ENCODE measurements at regions not wholly inside any gene's neighbourhood (a gene's known extent, or its start where the extent isn't known, plus 50 kb on each side); places are given as distances from the start of the nearest gene placed in this dataset.
A peak's percentile ranks its signal among the peaks of the same experiment; 100 is the strongest.

GRCh38 chr1:229107304-229107815 lies 163.6 kb upstream of the RAB4A start:
- no peaks in the 10 kb centered on the region for H3K36me3 ChIP-seq
- TF ChIP-seq POLR2A (IDR thresholded peaks at IDR 0.05): no peak
- DNase-seq: peak in 1 of 3 donors; percentile 26
- H3K27me3 ChIP-seq: no peaks in the 10 kb centered on the region
- no peaks in the 10 kb centered on the region for H3K9me3 ChIP-seq
- no peak overlapping the region for H3K4me3 ChIP-seq
- H3K27ac ChIP-seq: no peak overlapping the region
- peaks cover 0 to 11% (median 4%) of the 10 kb centered on the region in 4 donors for H3K4me1 ChIP-seq

- Histone ChIP-seq H3K9me3 (no peaks in the 10 kb centered on the region), H3K27ac (no peak overlapping the region), H3K4me1 (peaks cover 0 to 11% (median 4%) of the 10 kb centered on the region in 4 donors), H3K36me3 (no peaks in the 10 kb centered on the region), H3K27me3 (no peaks in the 10 kb centered on the region), H3K4me3 (no peak overlapping the region)
- no peak for DNase-seq
- TF ChIP-seq POLR2A (IDR thresholded peaks at IDR 0.05): no peak
- TF ChIP-seq CTCF (IDR thresholded peaks at IDR 0.05): no peak
These were observed 162.9 kb upstream of the RAB4A start for GRCh38 chr1:229107972-229108371.

- DNase-seq: peak in 2 of 3 donors; percentile 55 to 58
- H3K4me1 ChIP-seq: peaks cover 0 to 11% (median 4%) of the 10 kb centered on the region in 4 donors
- no peak overlapping the region for H3K4me3 ChIP-seq
- no peaks in the 10 kb centered on the region for H3K27me3 ChIP-seq
- H3K27ac ChIP-seq: peak overlapping the region in 1 of 4 donors; percentile 19
- no peaks in the 10 kb centered on the region for H3K36me3 ChIP-seq
- H3K9me3 ChIP-seq: no peaks in the 10 kb centered on the region
- TF ChIP-seq POLR2A (IDR thresholded peaks at IDR 0.05) (no peak), CTCF (IDR thresholded peaks at IDR 0.05) (peak in 1 of 6 experiments; percentile 16)
These were observed 162.2 kb upstream of the RAB4A start for GRCh38 chr1:229108598-229109201.

- no peak for TF ChIP-seq POLR2A (IDR thresholded peaks at IDR 0.05)
- TF ChIP-seq CTCF (IDR thresholded peaks at IDR 0.05): no peak
- DNase-seq: peak in 1 of 3 donors; percentile 44
- Histone ChIP-seq H3K27ac (peak overlapping the region in 1 of 4 donors; percentile 19), H3K4me3 (no peak overlapping the region), H3K9me3 (no peaks in the 10 kb centered on the region), H3K27me3 (no peaks in the 10 kb centered on the region), H3K36me3 (no peaks in the 10 kb centered on the region), H3K4me1 (peaks cover 0 to 13% (median 4%) of the 10 kb centered on the region in 4 donors)
These were observed 161.6 kb upstream of the RAB4A start for GRCh38 chr1:229109320-229109761.

DNA sequence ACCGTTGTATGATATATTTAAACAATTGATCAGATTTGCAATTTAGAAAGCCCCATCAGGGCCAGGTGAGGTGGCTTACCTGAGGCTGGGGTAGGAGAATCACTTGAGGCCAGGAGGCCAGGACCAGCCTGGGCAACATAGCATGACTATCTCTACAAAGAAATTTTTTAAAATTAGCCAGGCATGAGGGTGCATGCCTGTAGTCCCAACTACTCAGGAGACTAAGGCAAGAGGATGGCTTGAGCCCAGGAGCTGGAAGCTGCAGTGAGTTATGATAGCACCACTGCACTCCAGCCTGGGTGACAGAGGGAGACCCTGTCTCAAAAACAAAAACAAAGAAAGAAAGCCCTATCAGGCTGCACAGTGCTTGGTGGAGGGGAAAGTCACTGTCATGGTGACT lies 159.9 kb upstream of the RAB4A start:
- no peak for TF ChIP-seq POLR2A (IDR thresholded peaks at IDR 0.05)
- Histone ChIP-seq H3K4me3 (no peak overlapping the region), H3K9me3 (no peaks in the 10 kb centered on the region), H3K27me3 (no peaks in the 10 kb centered on the region), H3K27ac (no peak overlapping the region), H3K4me1 (peaks cover 0 to 23% (median 4%) of the 10 kb centered on the region in 4 donors), H3K36me3 (no peaks in the 10 kb centered on the region)
- DNase-seq: no peak

GRCh38 chr1:229111703-229112319 lies 159.1 kb upstream of the RAB4A start:
- DNase-seq: no peak

More at GRCh38 chr1:229111703-229112319, 159.1 kb upstream of the RAB4A start:
- Histone ChIP-seq H3K9me3 (no peaks in the 10 kb centered on the region), H3K27me3 (no peaks in the 10 kb centered on the region), H3K4me3 (no peak overlapping the region), H3K4me1 (peaks cover 0 to 23% (median 4%) of the 10 kb centered on the region in 4 donors), H3K36me3 (no peaks in the 10 kb centered on the region), H3K27ac (no peak overlapping the region)
- no peak for TF ChIP-seq CTCF (IDR thresholded peaks at IDR 0.05)
- no peak for TF ChIP-seq POLR2A (IDR thresholded peaks at IDR 0.05)

Measured in Peyer's patch (tissue), 4 donors.